BJ (cell line): ENCODE measurements at regions not wholly inside any gene's neighbourhood (a gene's known extent, or its start where the extent isn't known, plus 50 kb on each side); places are given as distances from the start of the nearest gene placed in this dataset.

Experiments used
- CTCF ChIA-PET: fragments of 350-600 bp; formaldehyde crosslinking; extraction: SDS; loops from one replicate; lab custom pipeline; 2021; ENCODE audit warnings: antibody characterized with exemption, inconsistent platforms; lab: Yijun Ruan, JAX
- POLR2A ChIA-PET: fragments of 300-600 bp; sonication (Branson Sonifier 250); formaldehyde crosslinking; extraction: SDS; loops from one replicate; lab custom pipeline; 2021; ENCODE audit warnings: antibody characterized with exemption; lab: Charles Lee
- DNase-seq: peaks from one replicate; pipeline ENCODE4 v3.0.0-alpha.2; 2011; ENCODE audit warnings: low read depth
- H3K27me3 ChIP-seq: 2 replicates; pipeline ENCODE4 v1.6.0; 2011; ENCODE audit warnings: low read length; ENCODE audit not compliant: control insufficient read depth, insufficient read depth
- H3K36me3 ChIP-seq: 2 replicates; pipeline ENCODE4 v1.5.1; 2011; ENCODE audit warnings: low read length; ENCODE audit not compliant: control insufficient read depth, insufficient read depth
- H3K4me3 ChIP-seq: 2 replicates; pipeline ENCODE4 v1.5.1; 2011; ENCODE audit warnings: low read depth, mild to moderate bottlenecking, control low read depth, low read length
- TF ChIP-seq, protein P1 (sequence below): IDR thresholded peaks from 2 replicates; pipeline ENCODE4 v1.5.1; 2011; ENCODE audit warnings: low read depth, mild to moderate bottlenecking, control low read depth, inconsistent platforms, low read length, moderate library complexity; ENCODE audit not compliant: insufficient read depth

DNA sequence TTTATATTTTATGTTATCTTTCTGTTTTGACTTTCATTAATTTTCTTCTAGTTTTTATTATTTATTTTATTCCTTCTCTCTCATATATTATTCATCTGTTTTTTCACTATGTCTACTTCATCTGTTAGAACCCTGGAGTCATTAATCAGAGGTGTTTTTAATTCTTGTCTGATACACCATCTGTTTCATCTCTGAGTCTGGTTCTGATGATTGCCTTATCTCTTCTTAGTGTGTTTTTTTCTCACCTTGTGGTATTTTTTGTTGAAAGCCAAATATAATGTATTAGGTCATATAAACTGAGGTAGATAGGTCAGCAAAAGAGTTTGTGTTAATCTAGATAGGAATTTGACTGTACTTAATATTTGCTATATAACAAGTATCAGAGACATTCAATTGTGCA is 1005.7 kb upstream of the NCAM2 start:
- DNase-seq = no peak
- Histone ChIP-seq H3K4me3 (no peak overlapping the region), H3K27me3 (no peaks in the 10 kb centered on the region), H3K36me3 (no peaks in the 10 kb centered on the region)
- CTCF ChIA-PET = no interaction called here
- POLR2A ChIA-PET = no interaction called here
- TF ChIP-seq, protein P1, sequence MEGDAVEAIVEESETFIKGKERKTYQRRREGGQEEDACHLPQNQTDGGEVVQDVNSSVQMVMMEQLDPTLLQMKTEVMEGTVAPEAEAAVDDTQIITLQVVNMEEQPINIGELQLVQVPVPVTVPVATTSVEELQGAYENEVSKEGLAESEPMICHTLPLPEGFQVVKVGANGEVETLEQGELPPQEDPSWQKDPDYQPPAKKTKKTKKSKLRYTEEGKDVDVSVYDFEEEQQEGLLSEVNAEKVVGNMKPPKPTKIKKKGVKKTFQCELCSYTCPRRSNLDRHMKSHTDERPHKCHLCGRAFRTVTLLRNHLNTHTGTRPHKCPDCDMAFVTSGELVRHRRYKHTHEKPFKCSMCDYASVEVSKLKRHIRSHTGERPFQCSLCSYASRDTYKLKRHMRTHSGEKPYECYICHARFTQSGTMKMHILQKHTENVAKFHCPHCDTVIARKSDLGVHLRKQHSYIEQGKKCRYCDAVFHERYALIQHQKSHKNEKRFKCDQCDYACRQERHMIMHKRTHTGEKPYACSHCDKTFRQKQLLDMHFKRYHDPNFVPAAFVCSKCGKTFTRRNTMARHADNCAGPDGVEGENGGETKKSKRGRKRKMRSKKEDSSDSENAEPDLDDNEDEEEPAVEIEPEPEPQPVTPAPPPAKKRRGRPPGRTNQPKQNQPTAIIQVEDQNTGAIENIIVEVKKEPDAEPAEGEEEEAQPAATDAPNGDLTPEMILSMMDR = no peak

DNA sequence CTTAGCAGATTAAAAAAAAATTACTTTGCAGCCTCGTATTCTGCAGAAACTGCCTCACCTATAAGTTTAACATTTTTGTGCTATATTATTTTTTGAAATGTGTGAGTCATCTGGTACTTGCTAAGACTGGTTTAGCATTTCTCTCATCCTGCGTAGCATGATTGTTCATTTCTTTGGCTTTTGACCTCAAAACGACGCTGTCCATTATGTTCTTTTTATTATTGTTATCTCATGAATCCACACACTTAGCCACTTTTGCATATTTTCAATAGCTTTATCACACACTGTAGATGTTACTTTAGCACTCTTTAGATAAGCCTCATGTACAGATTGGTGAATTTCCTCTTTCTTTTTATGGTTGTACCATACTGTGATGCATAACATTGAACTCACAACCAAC is 1004.9 kb upstream of the NCAM2 start:
- POLR2A ChIA-PET = no interaction called here
- CTCF ChIA-PET = no interaction called here
- no peak for DNase-seq
- Histone ChIP-seq H3K4me3 (no peak overlapping the region), H3K27me3 (no peaks in the 10 kb centered on the region), H3K36me3 (no peaks in the 10 kb centered on the region)
- TF ChIP-seq, protein P1 = no peak

DNA sequence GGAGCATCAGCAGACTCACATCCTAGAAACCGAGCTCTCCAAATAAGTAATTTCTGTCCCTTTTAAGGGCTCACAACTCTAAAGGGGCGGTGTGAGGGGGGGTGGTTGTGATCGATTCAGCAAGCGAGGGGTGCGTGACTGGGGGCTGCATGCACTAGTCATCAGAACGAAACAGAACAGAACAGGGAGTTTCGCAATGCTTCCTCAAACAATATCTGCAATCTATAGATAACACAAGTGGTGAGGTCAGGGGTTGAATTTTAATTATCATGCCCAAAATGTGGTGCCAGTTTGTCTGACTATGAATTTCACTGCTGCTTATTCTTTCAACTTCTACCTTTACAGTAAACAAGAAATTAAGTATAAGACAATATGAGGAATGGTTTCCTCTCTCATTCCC is 1003.0 kb upstream of the NCAM2 start:
- CTCF ChIA-PET = no interaction called here
- TF ChIP-seq, protein P1 = no peak
- Histone ChIP-seq H3K27me3 (no peaks in the 10 kb centered on the region), H3K4me3 (no peak overlapping the region), H3K36me3 (no peaks in the 10 kb centered on the region)
- POLR2A ChIA-PET = no interaction called here
- no peak for DNase-seq

DNA sequence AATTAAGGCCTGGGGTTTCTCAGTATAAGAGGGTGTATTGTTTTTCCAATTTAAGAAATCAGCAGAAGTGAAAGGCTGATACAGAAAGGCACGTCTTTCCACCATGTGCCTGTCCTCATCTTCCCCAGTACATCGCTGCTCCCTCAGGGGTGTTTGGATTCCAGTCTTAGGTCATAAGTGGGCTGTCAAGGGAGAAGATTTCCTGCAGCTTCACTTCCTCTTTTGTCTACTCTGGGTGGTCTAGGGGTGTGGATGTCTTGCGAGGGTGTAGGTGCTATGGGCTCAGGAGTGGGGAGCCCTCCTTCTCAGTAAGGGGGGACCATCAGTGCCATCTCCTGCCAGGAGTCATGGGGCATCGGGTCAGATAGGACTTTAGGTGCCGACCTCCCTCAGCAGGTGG is 999.8 kb upstream of the NCAM2 start:
- POLR2A ChIA-PET = no interaction called here
- Histone ChIP-seq H3K4me3 (no peak overlapping the region), H3K36me3 (no peaks in the 10 kb centered on the region), H3K27me3 (no peaks in the 10 kb centered on the region)
- TF ChIP-seq, protein P1 = no peak
- no peak for DNase-seq
- CTCF ChIA-PET = no interaction called here

DNA sequence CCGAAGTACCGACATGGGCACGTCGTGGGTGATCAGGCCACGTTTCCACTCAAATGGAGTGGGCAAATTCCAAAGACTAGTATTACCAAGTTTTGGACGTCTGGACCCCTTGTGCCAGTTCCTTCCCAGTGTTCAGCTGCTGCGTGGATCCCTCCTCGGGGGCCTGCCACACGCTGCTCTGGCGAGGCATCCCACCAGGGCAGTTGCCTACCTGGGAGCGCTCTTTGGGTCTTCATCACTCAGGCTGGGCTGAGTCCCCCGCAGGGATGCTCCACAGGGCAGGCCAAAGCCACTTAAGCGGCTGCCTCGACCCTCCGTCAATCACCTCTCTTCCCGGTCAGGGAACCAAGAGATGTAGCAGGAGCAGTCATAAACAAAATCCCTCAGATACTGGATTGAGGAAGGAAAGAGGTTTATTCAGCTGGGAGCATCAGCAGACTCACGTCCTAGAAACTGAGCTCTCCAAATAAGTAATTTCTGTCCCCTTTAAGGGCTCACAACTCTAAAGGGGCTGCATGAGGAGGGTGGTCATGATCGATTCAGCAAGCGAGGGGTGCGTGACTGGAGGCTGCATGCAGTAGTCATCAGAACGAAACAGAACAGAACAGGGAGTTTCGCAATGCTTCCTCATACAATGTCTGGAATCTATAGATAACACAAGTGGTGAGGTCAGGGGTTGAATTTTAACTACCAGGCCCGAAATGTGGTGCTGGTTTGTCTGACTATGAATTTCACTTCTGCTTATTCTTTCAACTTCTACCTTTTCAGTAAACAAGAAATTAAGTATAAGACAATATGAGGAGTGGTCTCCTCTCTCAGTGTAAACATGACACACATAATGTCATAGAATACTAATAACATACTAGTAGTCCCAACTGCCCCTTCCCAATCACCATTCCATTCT is 998.6 kb upstream of the NCAM2 start:
- ChIA-PET CTCF (no interaction called here), POLR2A (no interaction called here)
- TF ChIP-seq, protein P1 = no peak
- no peak for DNase-seq
- no peak overlapping the region for H3K4me3 ChIP-seq
- no peaks in the 10 kb centered on the region for H3K36me3 ChIP-seq
- no peaks in the 10 kb centered on the region for H3K27me3 ChIP-seq
